OCI-LY3 (cell line): ENCODE measurements at regions not wholly inside any gene's neighbourhood (a gene's known extent, or its start where the extent isn't known, plus 50 kb on each side); places are given as distances from the start of the nearest gene placed in this dataset.

ENCODE experiments used
- H2AFZ ChIP-seq: fragments of 200-600, 300-600 bp; shearing (Covaris generic); 2 replicates; pipeline ENCODE4 v1.6.0; 2014; ENCODE audit warnings: antibody characterized with exemption, low read depth, low read length
- H3K27ac ChIP-seq: fragments of 200-600, 300-600 bp; sonication (generic); 2 replicates; pipeline ENCODE4 v1.5.1; 2014; ENCODE audit warnings: mild to moderate bottlenecking, low read length, moderate library complexity, mixed read lengths
- H3K27me3 ChIP-seq: fragments of 200-600, 300-600 bp; sonication (generic); 2 replicates; pipeline ENCODE4 v1.6.1; 2014; ENCODE audit warnings: low read depth, low read length, mixed read lengths
- H3K36me3 ChIP-seq: fragments of 200-600, 300-600 bp; sonication (generic); replicated peaks from 2 replicates; pipeline ENCODE3; 2014; ENCODE audit warnings: low read depth, low read length, mixed read lengths
- H3K4me1 ChIP-seq: fragments of 300-600, 200-600 bp; sonication (generic); 2 replicates; pipeline ENCODE4 v1.6.1; 2014; ENCODE audit warnings: low read length, mixed read lengths
- H3K4me2 ChIP-seq: fragments of 200-600, 300-600 bp; sonication (generic); 2 replicates; pipeline ENCODE4 v1.6.1; 2014; ENCODE audit warnings: low read length, mixed read lengths
- H3K4me3 ChIP-seq: fragments of 300-600, 200-600 bp; sonication (generic); 2 replicates; pipeline ENCODE4 v1.5.1; 2014; ENCODE audit warnings: antibody characterized with exemption, mild to moderate bottlenecking, low read length, moderate library complexity
- H3K79me2 ChIP-seq: fragments of 300-600, 200-600 bp; shearing (Covaris generic); 2 replicates; pipeline ENCODE4 v1.6.1; 2014; ENCODE audit warnings: mild to moderate bottlenecking, low read length, mixed read lengths
- H3K9ac ChIP-seq: fragments of 300-600, 200-600 bp; shearing (Covaris generic); 2 replicates; pipeline ENCODE4 v1.6.0; 2014; ENCODE audit warnings: mild to moderate bottlenecking, low read length, moderate library complexity
- H3K9me3 ChIP-seq: fragments of 200-600, 300-600 bp; shearing (Covaris generic); 2 replicates; pipeline ENCODE4 v1.6.1; 2014; ENCODE audit warnings: low read length, mixed read lengths; ENCODE audit not compliant: insufficient read depth
- H4K20me1 ChIP-seq: fragments of 200-600, 300-600 bp; sonication (generic); 2 replicates; pipeline ENCODE4 v1.6.1; 2016; ENCODE audit warnings: low read length, mixed read lengths; ENCODE audit not compliant: insufficient read depth
- CTCF ChIP-seq: fragments of 200-600, 300-600 bp; sonication (generic); IDR thresholded peaks from 2 replicates; pipeline ENCODE4 v1.5.1; 2014; ENCODE audit warnings: antibody characterized with exemption, low read length, low read depth
- EZH2phosphoT487 ChIP-seq: fragments of 200-600 bp; shearing (Covaris generic); IDR thresholded peaks from 2 replicates; pipeline ENCODE4 v1.6.1; 2018; ENCODE audit warnings: antibody characterized with exemption, mixed run types, low read depth

GRCh38 chr4:34271479-34272355, 1972.6 kb downstream of the ARAP2 start:
- H3K4me3 ChIP-seq, result no peak overlapping the region
- no peak overlapping the region for H2AFZ ChIP-seq
- H3K9ac ChIP-seq, result no peak overlapping the region
- H3K79me2 ChIP-seq, result no peaks in the 10 kb centered on the region
- no peaks in the 10 kb centered on the region for H3K36me3 ChIP-seq
- H3K4me1 ChIP-seq, result no peaks in the 10 kb centered on the region
- no peak overlapping the region for H3K27ac ChIP-seq
- H4K20me1 ChIP-seq, result no peaks in the 10 kb centered on the region
- H3K9me3 ChIP-seq, result no peaks in the 10 kb centered on the region
- no peaks in the 10 kb centered on the region for H3K27me3 ChIP-seq
- H3K4me2 ChIP-seq, result no peak overlapping the region
- TF ChIP-seq CTCF (no peak), EZH2phosphoT487 (no peak)

GRCh38 chr4:34279011-34279410, 1965.3 kb downstream of the ARAP2 start:
- Histone ChIP-seq H3K4me3 (no peak overlapping the region), H2AFZ (no peak overlapping the region), H4K20me1 (no peaks in the 10 kb centered on the region), H3K9ac (no peak overlapping the region), H3K9me3 (no peaks in the 10 kb centered on the region), H3K4me2 (no peak overlapping the region), H3K36me3 (no peaks in the 10 kb centered on the region), H3K4me1 (no peaks in the 10 kb centered on the region), H3K27ac (no peak overlapping the region), H3K79me2 (no peaks in the 10 kb centered on the region), H3K27me3 (no peaks in the 10 kb centered on the region)
- no peak for TF ChIP-seq EZH2phosphoT487
- TF ChIP-seq CTCF, result no peak

GRCh38 chr4:34280131-34280530, 1964.2 kb downstream of the ARAP2 start:
- H3K4me3 ChIP-seq, result no peak overlapping the region
- no peaks in the 10 kb centered on the region for H4K20me1 ChIP-seq

GRCh38 chr4:34281826-34282225, 1962.5 kb downstream of the ARAP2 start:
- no peak overlapping the region for H3K4me3 ChIP-seq
- H3K79me2 ChIP-seq, result no peaks in the 10 kb centered on the region
- no peaks in the 10 kb centered on the region for H3K36me3 ChIP-seq
- H3K9ac ChIP-seq, result no peak overlapping the region
- H3K9me3 ChIP-seq, result no peaks in the 10 kb centered on the region
- no peaks in the 10 kb centered on the region for H4K20me1 ChIP-seq
- no peak overlapping the region for H3K27ac ChIP-seq
- H3K27me3 ChIP-seq, result no peaks in the 10 kb centered on the region
- no peaks in the 10 kb centered on the region for H3K4me1 ChIP-seq
- no peak overlapping the region for H3K4me2 ChIP-seq
- H2AFZ ChIP-seq, result 0 out of 2 replicates have a peak overlapping the region, but pooled peaks have one; percentile 23
- TF ChIP-seq EZH2phosphoT487 (no peak), CTCF (no peak)

More at GRCh38 chr4:34280131-34280530, 1964.2 kb downstream of the ARAP2 start:
- no peaks in the 10 kb centered on the region for H3K9me3 ChIP-seq
- H2AFZ ChIP-seq, result no peak overlapping the region
- H3K4me1 ChIP-seq, result no peaks in the 10 kb centered on the region
- H3K79me2 ChIP-seq, result no peaks in the 10 kb centered on the region
- H3K4me2 ChIP-seq, result no peak overlapping the region
- no peak overlapping the region for H3K27ac ChIP-seq
- TF ChIP-seq EZH2phosphoT487, result no peak
- no peak for TF ChIP-seq CTCF
- no peak overlapping the region for H3K9ac ChIP-seq
- H3K36me3 ChIP-seq, result no peaks in the 10 kb centered on the region
- H3K27me3 ChIP-seq, result no peaks in the 10 kb centered on the region
